22Rv1 (cell line): ENCODE measurements at regions not wholly inside any gene's neighbourhood (a gene's known extent, or its start where the extent isn't known, plus 50 kb on each side); places are given as distances from the start of the nearest gene placed in this dataset.
"Not testable (repeated sequence)": the region's sequence is repeated elsewhere in the genome, so short reads cannot be mapped to it uniquely, and the experiment has no call there.

Source experiments
- H3K27ac ChIP-seq: fragments of 450-650 bp; 2 replicates; pipeline ENCODE4 v1.5.1; 2017
- CTCF ChIP-seq: fragments of 450-650 bp; IDR thresholded peaks from 2 replicates; pipeline ENCODE4 v1.5.1; 2017; ENCODE audit warnings: mild to moderate bottlenecking
- ZFX ChIP-seq: fragments of 450-650 bp; IDR thresholded peaks from 2 replicates; pipeline ENCODE4 v1.6.1; 2017; ENCODE audit warnings: antibody characterized with exemption, borderline replicate concordance

DNA sequence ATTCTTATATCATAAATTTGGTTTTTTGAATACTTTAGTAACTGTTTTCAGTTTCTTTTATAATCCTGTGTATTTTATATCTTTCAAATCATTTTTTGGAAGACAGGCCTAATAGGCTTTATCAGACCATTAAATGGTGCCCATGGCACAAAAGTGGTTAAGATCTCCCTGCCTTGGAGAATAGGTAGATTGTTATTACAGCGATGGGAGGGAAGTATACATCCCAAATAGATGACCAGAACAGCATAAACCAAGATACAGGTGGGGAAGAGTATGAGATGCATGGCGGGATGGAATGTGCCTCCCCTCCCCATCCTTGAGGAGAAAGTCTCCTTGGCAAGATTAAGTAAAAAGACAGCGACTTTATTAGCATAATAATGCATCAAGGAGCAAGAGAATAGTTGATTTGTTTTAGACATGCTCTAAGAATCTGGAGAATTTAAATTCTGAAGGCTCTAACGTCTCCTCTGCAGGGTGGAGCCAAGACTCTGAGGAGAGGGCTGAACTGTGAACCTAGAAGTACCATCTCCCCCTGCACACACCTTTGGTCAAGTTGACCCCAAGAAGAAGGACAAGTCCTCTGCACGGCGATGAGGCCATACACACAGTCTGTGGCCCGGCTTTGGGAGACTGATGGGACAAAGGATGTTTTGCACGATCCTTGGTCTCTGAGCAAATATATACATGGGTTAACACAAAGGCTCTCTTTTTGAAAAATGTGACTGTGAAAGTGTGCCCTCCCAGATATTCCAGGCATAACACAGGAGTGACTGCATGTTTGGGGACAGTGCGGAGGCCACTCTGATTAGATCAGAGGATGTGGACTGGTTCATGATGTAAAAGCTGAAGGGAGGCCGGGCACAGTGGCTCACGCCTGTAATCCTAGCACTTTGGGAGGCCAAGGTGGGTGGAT is 61.1 kb upstream of the SLC35C1 start:
- no peak overlapping the region for H3K27ac ChIP-seq
- no peak for TF ChIP-seq ZFX
- TF ChIP-seq CTCF, result no peak

DNA sequence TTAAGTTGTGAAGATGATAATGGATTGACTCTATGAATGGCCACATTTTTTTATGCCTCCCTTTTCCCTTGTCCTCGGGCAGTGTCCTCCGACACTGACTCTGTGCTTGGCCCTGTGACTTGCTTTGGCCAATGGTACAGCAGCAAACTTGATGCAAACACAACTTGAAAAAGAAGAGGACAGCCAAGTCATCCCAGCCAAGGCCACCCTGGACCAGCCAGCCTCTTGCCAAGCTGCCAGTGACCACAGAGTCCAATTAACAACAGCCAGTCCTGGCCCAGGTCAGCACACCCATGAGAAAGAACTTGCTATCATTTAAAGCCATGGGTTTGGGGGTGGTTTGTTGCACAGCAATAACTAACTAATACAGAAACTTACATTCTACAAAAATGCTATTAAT is 63.4 kb upstream of the SLC35C1 start:
- no peak overlapping the region for H3K27ac ChIP-seq
- TF ChIP-seq ZFX (no peak), CTCF (no peak)

- TF ChIP-seq ZFX (no peak), CTCF (no peak)
- no peak overlapping the region for H3K27ac ChIP-seq
Observed at GRCh38 chr11:45741032-45741431, 63.9 kb upstream of the SLC35C1 start.

- TF ChIP-seq ZFX (no peak), CTCF (no peak)
- no peak overlapping the region for H3K27ac ChIP-seq
Observed at GRCh38 chr11:45739866-45740265, 65.1 kb upstream of the SLC35C1 start.

DNA sequence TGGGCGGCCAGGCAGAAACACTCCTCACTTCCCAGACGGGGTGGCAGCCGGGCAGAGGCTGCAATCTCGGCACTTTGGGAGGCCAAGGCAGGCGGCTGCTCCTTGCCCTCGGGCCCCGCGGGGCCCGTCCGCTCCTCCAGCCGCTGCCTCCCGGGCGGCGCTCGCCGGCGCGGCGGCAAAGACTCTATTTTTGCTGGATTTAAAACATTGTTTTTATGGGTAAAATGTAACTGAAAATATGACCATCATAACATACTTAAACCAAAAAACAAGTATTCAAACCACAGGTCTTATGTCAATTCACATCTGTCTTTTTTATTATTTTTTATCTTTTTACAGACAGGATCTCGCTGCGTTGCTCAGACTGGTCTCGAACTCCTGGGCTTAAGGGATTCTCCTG is 65.9 kb upstream of the SLC35C1 start:
- H3K27ac ChIP-seq, result not testable (repeated sequence)

- H3K27ac ChIP-seq, result not testable (repeated sequence)
Observed at GRCh38 chr11:45738194-45738593, 66.8 kb upstream of the SLC35C1 start.

- TF ChIP-seq CTCF (no peak), ZFX (no peak)
Observed at GRCh38 chr11:45737056-45737455, 67.9 kb upstream of the SLC35C1 start.

GRCh38 chr11:45736424-45736823 is 68.5 kb upstream of the SLC35C1 start:
- no peak for TF ChIP-seq CTCF
- TF ChIP-seq ZFX, result no peak
- H3K27ac ChIP-seq, result no peak overlapping the region

More at GRCh38 chr11:45737056-45737455, 67.9 kb upstream of the SLC35C1 start:
- no peak overlapping the region for H3K27ac ChIP-seq
